Caco-2 (cell line): ENCODE measurements at regions not wholly inside any gene's neighbourhood (a gene's known extent, or its start where the extent isn't known, plus 50 kb on each side); places are given as distances from the start of the nearest gene placed in this dataset.

ENCODE experiments used
- BruUV-seq: library from RNA; stranded (reverse); fragments of 400-500 nt; replicated peaks from 2 replicates; lab custom pipeline; 2021; lab: Mats Ljungman, UMichigan
- CTCF ChIA-PET: fragments of 300-600 bp; sonication (Branson Sonifier 250); formaldehyde crosslinking; loops from one replicate; lab custom pipeline; 2022; ENCODE audit warnings: antibody characterized with exemption; lab: Charles Lee
- POLR2A ChIA-PET: fragments of 300-600 bp; sonication (Branson Sonifier 250); formaldehyde crosslinking; loops from one replicate; lab custom pipeline; 2022; ENCODE audit warnings: antibody characterized with exemption; lab: Charles Lee
- DNase-seq, 2 experiments: peaks; one replicate each; pipeline versions ENCODE4 v3.0.0 to v3.0.0-alpha.2; 2020 to 2022
- H3K27me3 ChIP-seq: replicated peaks from 2 replicates; pipeline ENCODE4 v1.6.0; 2011; ENCODE audit warnings: low read length; ENCODE audit not compliant: control insufficient read depth, insufficient read depth
- H3K36me3 ChIP-seq: 2 replicates; pipeline ENCODE4 v1.5.1; 2011; ENCODE audit warnings: low read length; ENCODE audit not compliant: control insufficient read depth, insufficient read depth
- H3K4me1 ChIP-seq: fragments of 250-450 bp; sonication (Bioruptor Pico); 2 replicates; pipeline ENCODE4 v1.5.1; 2020; ENCODE audit warnings: mild to moderate bottlenecking
- H3K4me3 ChIP-seq: 2 replicates; pipeline ENCODE4 v1.5.1; 2011; ENCODE audit warnings: low read depth, mild to moderate bottlenecking, control low read depth, low read length
- H3K9me3 ChIP-seq: fragments of 250-450 bp; sonication (Bioruptor Pico); 2 replicates; pipeline ENCODE4 v1.5.1; 2020; ENCODE audit warnings: mild to moderate bottlenecking, moderate library complexity
- H3K27ac Mint-ChIP-seq: one replicate; pipeline ENCODE4 v1.8.0; 2022; ENCODE audit warnings: mixed read lengths; ENCODE audit not compliant: unreplicated experiment
- H3K27me3 Mint-ChIP-seq: one replicate; pipeline ENCODE4 v1.8.0; 2022; ENCODE audit warnings: mixed read lengths; ENCODE audit not compliant: insufficient read depth, unreplicated experiment
- H3K36me3 Mint-ChIP-seq: one replicate; pipeline ENCODE4 v1.8.0; 2022; ENCODE audit warnings: mild to moderate bottlenecking, mixed read lengths; ENCODE audit not compliant: insufficient read depth, unreplicated experiment
- H3K4me1 Mint-ChIP-seq: one replicate; pipeline ENCODE4 v1.8.0; 2022; ENCODE audit warnings: low read depth, mixed read lengths; ENCODE audit not compliant: unreplicated experiment
- H3K4me3 Mint-ChIP-seq: one replicate; pipeline ENCODE4 v1.8.0; 2022; ENCODE audit warnings: mild to moderate bottlenecking, moderate library complexity, mixed read lengths; ENCODE audit not compliant: unreplicated experiment
- H3K9me3 Mint-ChIP-seq: one replicate; pipeline ENCODE4 v1.8.0; 2022; ENCODE audit warnings: mixed read lengths; ENCODE audit not compliant: unreplicated experiment
- intact Hi-C: fragments of 100-400 bp; cut with micrococcal nuclease; formaldehyde crosslinking; loops from one replicate; pipeline ENCODE4 v1.10.0; 2022; ENCODE audit not compliant: unreplicated experiment
- TF ChIP-seq, protein P1 (sequence below), 2 experiments: fragments of 200-600 bp in 1 of 2; IDR thresholded peaks; 1 replicate in 1 of 2; 2 replicates in 1 of 2; pipeline versions ENCODE4 v1.5.1 to v1.8.0; 2011 to 2022; ENCODE audit warnings: antibody characterized with exemption in 1 of 2, control low read depth in 1 of 2, inconsistent platforms in 1 of 2, low read depth in 1 of 2, low read length in 1 of 2, mild to moderate bottlenecking in 1 of 2, moderate library complexity in 1 of 2; ENCODE audit not compliant: insufficient read depth in 1 of 2, severe bottlenecking in 1 of 2, unreplicated experiment in 1 of 2

DNA sequence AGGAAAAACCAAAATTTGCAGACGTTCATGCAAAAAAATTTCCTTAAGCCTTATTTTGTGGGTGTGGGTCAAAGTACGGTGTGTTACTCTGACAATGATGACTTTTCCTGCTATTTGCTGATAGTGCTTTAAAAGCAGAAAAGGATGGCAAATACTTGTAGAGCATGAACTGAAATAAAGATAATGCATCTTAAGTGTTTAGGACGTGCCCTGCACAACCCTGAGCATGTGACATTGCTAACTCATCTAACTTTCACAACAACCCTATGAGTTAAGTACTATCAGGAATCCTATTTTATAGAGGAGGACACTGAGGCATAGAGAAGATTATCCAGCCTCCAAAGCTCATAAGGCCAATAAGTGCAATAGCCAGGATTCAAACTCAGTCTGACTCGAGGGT is 143.3 kb downstream of the RNF152 start:
- Histone ChIP-seq H3K4me1 (no peaks in the 10 kb centered on the region), H3K9me3 (no peaks in the 10 kb centered on the region), H3K36me3 (no peaks in the 10 kb centered on the region), H3K27me3 (no peaks in the 10 kb centered on the region), H3K4me3 (no peak overlapping the region)
- POLR2A ChIA-PET, result no interaction called here
- no peaks in the 10 kb centered on the region for H3K9me3 Mint-ChIP-seq
- no peak overlapping the region for H3K27ac Mint-ChIP-seq
- H3K4me1 Mint-ChIP-seq, result peaks cover 6% of the 10 kb centered on the region
- DNase-seq, result no peak
- no peak overlapping the region for H3K4me3 Mint-ChIP-seq
- intact Hi-C loops, result no loop called here
- H3K27me3 Mint-ChIP-seq, result no peaks in the 10 kb centered on the region
- BruUV-seq, result no TSS peak
- H3K36me3 Mint-ChIP-seq, result no peaks in the 10 kb centered on the region
- TF ChIP-seq, protein P1, sequence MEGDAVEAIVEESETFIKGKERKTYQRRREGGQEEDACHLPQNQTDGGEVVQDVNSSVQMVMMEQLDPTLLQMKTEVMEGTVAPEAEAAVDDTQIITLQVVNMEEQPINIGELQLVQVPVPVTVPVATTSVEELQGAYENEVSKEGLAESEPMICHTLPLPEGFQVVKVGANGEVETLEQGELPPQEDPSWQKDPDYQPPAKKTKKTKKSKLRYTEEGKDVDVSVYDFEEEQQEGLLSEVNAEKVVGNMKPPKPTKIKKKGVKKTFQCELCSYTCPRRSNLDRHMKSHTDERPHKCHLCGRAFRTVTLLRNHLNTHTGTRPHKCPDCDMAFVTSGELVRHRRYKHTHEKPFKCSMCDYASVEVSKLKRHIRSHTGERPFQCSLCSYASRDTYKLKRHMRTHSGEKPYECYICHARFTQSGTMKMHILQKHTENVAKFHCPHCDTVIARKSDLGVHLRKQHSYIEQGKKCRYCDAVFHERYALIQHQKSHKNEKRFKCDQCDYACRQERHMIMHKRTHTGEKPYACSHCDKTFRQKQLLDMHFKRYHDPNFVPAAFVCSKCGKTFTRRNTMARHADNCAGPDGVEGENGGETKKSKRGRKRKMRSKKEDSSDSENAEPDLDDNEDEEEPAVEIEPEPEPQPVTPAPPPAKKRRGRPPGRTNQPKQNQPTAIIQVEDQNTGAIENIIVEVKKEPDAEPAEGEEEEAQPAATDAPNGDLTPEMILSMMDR (IDR thresholded peaks at IDR 0.05; ENCODE audit: insufficient read depth in 1 of 2, low read depth in 1 of 2, low read length in 1 of 2, severe bottlenecking in 1 of 2, unreplicated experiment in 1 of 2), result no peak
- CTCF ChIA-PET, result no interaction called here

DNA sequence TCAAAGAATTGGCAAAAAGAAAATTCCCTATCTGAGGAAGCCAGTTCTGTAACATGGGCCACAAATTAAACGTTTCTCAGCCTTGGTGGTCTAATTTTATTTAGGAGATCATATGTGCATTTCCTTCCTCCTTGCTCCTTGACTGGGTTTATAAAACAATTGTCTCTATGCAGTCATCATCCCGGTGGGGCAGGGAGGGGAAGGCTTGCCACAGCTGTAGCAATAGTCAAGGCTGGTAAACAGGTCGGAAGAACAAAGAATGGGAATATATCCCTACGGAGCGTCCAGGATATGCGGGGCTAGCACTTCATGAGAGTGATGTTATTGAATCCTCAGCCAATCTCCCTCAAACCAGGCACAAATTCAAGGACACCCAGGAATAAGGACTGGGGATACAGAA is 143.8 kb downstream of the RNF152 start:
- ChIA-PET CTCF (no interaction called here), POLR2A (no interaction called here)
- no peaks in the 10 kb centered on the region for H3K36me3 ChIP-seq
- TF ChIP-seq, protein P1 (IDR thresholded peaks at IDR 0.05; ENCODE audit: insufficient read depth in 1 of 2, low read depth in 1 of 2, low read length in 1 of 2, severe bottlenecking in 1 of 2, unreplicated experiment in 1 of 2), result no peak
- no TSS peak for BruUV-seq
- H3K4me3 ChIP-seq, result no peak overlapping the region
- intact Hi-C loops, result no loop called here
- DNase-seq, result no peak
- no peaks in the 10 kb centered on the region for H3K27me3 Mint-ChIP-seq
- no peaks in the 10 kb centered on the region for H3K4me1 ChIP-seq
- H3K36me3 Mint-ChIP-seq, result no peaks in the 10 kb centered on the region
- H3K27ac Mint-ChIP-seq, result no peak overlapping the region
- no peak overlapping the region for H3K4me3 Mint-ChIP-seq
- no peaks in the 10 kb centered on the region for H3K27me3 ChIP-seq
- no peaks in the 10 kb centered on the region for H3K9me3 Mint-ChIP-seq
- H3K4me1 Mint-ChIP-seq, result peaks cover under 1% of the 10 kb centered on the region
- no peaks in the 10 kb centered on the region for H3K9me3 ChIP-seq

DNA sequence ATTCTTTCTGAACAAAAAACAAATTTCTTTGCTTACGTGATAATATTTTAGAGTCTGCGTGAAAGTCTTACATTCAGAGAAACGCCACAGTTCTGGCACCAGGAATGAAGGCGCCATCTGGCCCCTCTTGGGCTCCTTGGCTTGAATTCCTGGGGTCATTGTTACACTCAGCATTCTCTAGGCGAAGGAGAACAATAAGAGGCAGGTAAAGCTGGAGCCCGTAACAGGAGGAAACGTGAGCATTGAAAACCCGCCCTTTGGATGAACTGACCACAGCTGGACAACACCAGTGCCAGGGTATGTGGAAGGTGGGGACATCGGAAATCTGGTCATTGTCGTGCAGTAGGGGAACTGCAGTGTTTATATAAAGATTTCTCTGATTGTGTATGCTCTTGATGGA is 144.8 kb downstream of the RNF152 start:
- CTCF ChIA-PET, result no interaction called here
- H3K4me1 ChIP-seq, result no peaks in the 10 kb centered on the region
- Mint-ChIP-seq H3K27ac (no peak overlapping the region), H3K36me3 (no peaks in the 10 kb centered on the region), H3K4me3 (no peak overlapping the region), H3K27me3 (no peaks in the 10 kb centered on the region), H3K9me3 (no peaks in the 10 kb centered on the region), H3K4me1 (no peaks in the 10 kb centered on the region)
- no peak overlapping the region for H3K4me3 ChIP-seq
- no peaks in the 10 kb centered on the region for H3K9me3 ChIP-seq
- no peaks in the 10 kb centered on the region for H3K27me3 ChIP-seq
- no TSS peak for BruUV-seq
- POLR2A ChIA-PET, result no interaction called here
- DNase-seq, result no peak
- intact Hi-C loops, result no loop called here
- no peaks in the 10 kb centered on the region for H3K36me3 ChIP-seq
- TF ChIP-seq, protein P1 (IDR thresholded peaks at IDR 0.05; ENCODE audit: insufficient read depth in 1 of 2, low read depth in 1 of 2, low read length in 1 of 2, severe bottlenecking in 1 of 2, unreplicated experiment in 1 of 2), result no peak
